Ascending aorta (tissue), 2 donors: ENCODE measurements at regions not wholly inside any gene's neighbourhood (a gene's known extent, or its start where the extent isn't known, plus 50 kb on each side); places are given as distances from the start of the nearest gene placed in this dataset.
"Not testable (repeated sequence)": the region's sequence is repeated elsewhere in the genome, so short reads cannot be mapped to it uniquely, and the experiment has no call there.

Experiments
- DNase-seq, 2 donors: peaks; one replicate each; pipeline ENCODE4 v3.0.0-alpha.2; 2019; ENCODE audit warnings: low spot score in 2 of 2
- H3K27ac ChIP-seq, 2 donors: fragments of 200-600 bp; sonication (generic); one replicate each; pipeline ENCODE4 v1.5.1; 2016 to 2017; ENCODE audit warnings: mild to moderate bottlenecking in 1 of 2
- H3K27me3 ChIP-seq: fragments of 200-600 bp; sonication (generic); one replicate; pipeline ENCODE4 v1.5.1; 2017
- H3K36me3 ChIP-seq, 2 donors: fragments of 200-600 bp; sonication (generic); one replicate each; pipeline ENCODE4 v1.5.1; 2016
- H3K4me1 ChIP-seq, 2 donors: fragments of 200-600 bp; sonication (generic); one replicate each; pipeline ENCODE4 v1.5.1; 2016 to 2017; ENCODE audit warnings: mild to moderate bottlenecking in 1 of 2
- H3K4me3 ChIP-seq, 2 donors: fragments of 200-600 bp; sonication (generic); one replicate each; pipeline ENCODE4 v1.5.1; 2016 to 2017; ENCODE audit warnings: mild to moderate bottlenecking in 1 of 2
- H3K9me3 ChIP-seq, 2 donors: fragments of 200-600 bp; sonication (generic); one replicate each; pipeline ENCODE4 v1.5.1; 2016
- CTCF ChIP-seq, 3 experiments: fragments of 200-600 bp in 2 of 3; fragments of 450-650 bp in 1 of 3; sonication (generic) in 2 of 3; IDR thresholded peaks; one replicate each; pipeline ENCODE4 v1.5.1; 2016 to 2019; ENCODE audit warnings: antibody characterized with exemption in 3 of 3, mild to moderate bottlenecking in 1 of 3, moderate library complexity in 1 of 3
- intact Hi-C: fragments of 100-400 bp; cut with DNase I; formaldehyde crosslinking; loops from one replicate; pipeline ENCODE4 v1.15.1; 2023

- no peaks in the 10 kb centered on the region for H3K9me3 ChIP-seq
- intact Hi-C loops: no loop called here
Observed at GRCh38 chr2:193141998-193142397, 947.3 kb upstream of the TMEFF2 start.

GRCh38 chr2:193140895-193141294, 946.2 kb upstream of the TMEFF2 start:
- H3K9me3 ChIP-seq, H3K27ac ChIP-seq, H3K27me3 ChIP-seq, DNase-seq, H3K36me3 ChIP-seq, H3K4me3 ChIP-seq, intact Hi-C loops, H3K4me1 ChIP-seq: not testable (repeated sequence)

More at GRCh38 chr2:193141998-193142397, 947.3 kb upstream of the TMEFF2 start:
- Histone ChIP-seq H3K27ac (no peak overlapping the region), H3K4me3 (no peak overlapping the region), H3K4me1 (no peaks in the 10 kb centered on the region), H3K36me3 (no peaks in the 10 kb centered on the region), H3K27me3 (no peaks in the 10 kb centered on the region)
- DNase-seq: no peak
- no peak for TF ChIP-seq CTCF (IDR thresholded peaks at IDR 0.05)

- H3K4me1 ChIP-seq: no peaks in the 10 kb centered on the region
- no peak for TF ChIP-seq CTCF (IDR thresholded peaks at IDR 0.05)
- no peaks in the 10 kb centered on the region for H3K36me3 ChIP-seq
- intact Hi-C loops: no loop called here
- DNase-seq: no peak
- H3K27me3 ChIP-seq: no peaks in the 10 kb centered on the region
- H3K4me3 ChIP-seq: no peak overlapping the region
- no peak overlapping the region for H3K27ac ChIP-seq
- H3K9me3 ChIP-seq: no peaks in the 10 kb centered on the region
Observed at GRCh38 chr2:193124815-193125214, 930.1 kb upstream of the TMEFF2 start.

GRCh38 chr2:193114827-193115226, 920.1 kb upstream of the TMEFF2 start:
- Histone ChIP-seq H3K36me3 (no peaks in the 10 kb centered on the region), H3K4me1 (no peaks in the 10 kb centered on the region), H3K27me3 (no peaks in the 10 kb centered on the region), H3K27ac (no peak overlapping the region), H3K4me3 (no peak overlapping the region), H3K9me3 (no peaks in the 10 kb centered on the region)
- no peak for TF ChIP-seq CTCF (IDR thresholded peaks at IDR 0.05)
- DNase-seq: no peak
- intact Hi-C loops: no loop called here

GRCh38 chr2:193112986-193113385, 918.3 kb upstream of the TMEFF2 start:
- H3K4me1 ChIP-seq: no peaks in the 10 kb centered on the region

GRCh38 chr2:193103064-193103463, 908.3 kb upstream of the TMEFF2 start:
- no peaks in the 10 kb centered on the region for H3K4me1 ChIP-seq
- no peaks in the 10 kb centered on the region for H3K27me3 ChIP-seq
- no peaks in the 10 kb centered on the region for H3K36me3 ChIP-seq
- no peak for DNase-seq
- H3K4me3 ChIP-seq: no peak overlapping the region
- intact Hi-C loops: no loop called here
- no peaks in the 10 kb centered on the region for H3K9me3 ChIP-seq
- no peak overlapping the region for H3K27ac ChIP-seq
- TF ChIP-seq CTCF (IDR thresholded peaks at IDR 0.05): no peak

More at GRCh38 chr2:193112986-193113385, 918.3 kb upstream of the TMEFF2 start:
- TF ChIP-seq CTCF (IDR thresholded peaks at IDR 0.05): no peak
- intact Hi-C loops: no loop called here
- Histone ChIP-seq H3K4me3 (no peak overlapping the region), H3K27ac (no peak overlapping the region), H3K36me3 (no peaks in the 10 kb centered on the region), H3K9me3 (no peaks in the 10 kb centered on the region), H3K27me3 (no peaks in the 10 kb centered on the region)
- no peak for DNase-seq
